HT-29 (cell line): ENCODE measurements at regions not wholly inside any gene's neighbourhood (a gene's known extent, or its start where the extent isn't known, plus 50 kb on each side); places are given as distances from the start of the nearest gene placed in this dataset.
"Not testable (repeated sequence)": the region's sequence is repeated elsewhere in the genome, so short reads cannot be mapped to it uniquely, and the experiment has no call there.

Experiments used
- DNase-seq: peaks from one replicate; pipeline ENCODE4 v3.0.0-alpha.2; 2015; ENCODE audit warnings: low spot score

GRCh38 chr13:79923973-79924556 is 416.9 kb downstream of the SPRY2 start:
- DNase-seq = not testable (repeated sequence)

GRCh38 chr13:79919091-79919490 is 421.8 kb downstream of the SPRY2 start:
- DNase-seq = no peak

- DNase-seq = no peak
These were observed 422.3 kb downstream of the SPRY2 start for GRCh38 chr13:79918620-79919019.

GRCh38 chr13:79917628-79918027 is 423.3 kb downstream of the SPRY2 start:
- DNase-seq = no peak

- DNase-seq = no peak
These were observed 425.7 kb downstream of the SPRY2 start for GRCh38 chr13:79915114-79915811.

GRCh38 chr13:79913141-79913827 is 427.6 kb downstream of the SPRY2 start:
- no peak for DNase-seq

GRCh38 chr13:79912403-79912802 is 428.5 kb downstream of the SPRY2 start:
- no peak for DNase-seq

- no peak for DNase-seq
These were observed 429.9 kb downstream of the SPRY2 start for GRCh38 chr13:79910875-79911540.

- no peak for DNase-seq
These were observed 428.7 kb downstream of the NDFIP2 start for GRCh38 chr13:79909644-79910043.

GRCh38 chr13:79908381-79908780 is 427.4 kb downstream of the NDFIP2 start:
- DNase-seq = no peak

GRCh38 chr13:79907527-79907926 is 426.6 kb downstream of the NDFIP2 start:
- DNase-seq = no peak

- no peak for DNase-seq
These were observed 425.4 kb downstream of the NDFIP2 start for GRCh38 chr13:79906345-79906744.

- no peak for DNase-seq
These were observed 424.1 kb downstream of the NDFIP2 start for GRCh38 chr13:79905018-79905417.

GRCh38 chr13:79904581-79904980 is 423.6 kb downstream of the NDFIP2 start:
- no peak for DNase-seq

- DNase-seq = peak; percentile 11
These were observed 420.4 kb downstream of the NDFIP2 start for GRCh38 chr13:79901336-79901735.

GRCh38 chr13:79900356-79900755 is 419.4 kb downstream of the NDFIP2 start:
- DNase-seq = no peak

- DNase-seq = no peak
These were observed 418.0 kb downstream of the NDFIP2 start for GRCh38 chr13:79898996-79899395.

- no peak for DNase-seq
These were observed 417.4 kb downstream of the NDFIP2 start for GRCh38 chr13:79898202-79898826.

GRCh38 chr13:79896851-79897250 is 415.9 kb downstream of the NDFIP2 start:
- DNase-seq = no peak

GRCh38 chr13:79895416-79895815 is 414.5 kb downstream of the NDFIP2 start:
- DNase-seq = no peak

GRCh38 chr13:79887278-79887677 is 406.3 kb downstream of the NDFIP2 start:
- not testable (repeated sequence) for DNase-seq

- no peak for DNase-seq
These were observed 405.6 kb downstream of the NDFIP2 start for GRCh38 chr13:79886601-79887000.
